ENCODE measurements at regions not wholly inside any gene's neighbourhood (a gene's known extent, or its start where the extent isn't known, plus 50 kb on each side); places are given as distances from the start of the nearest gene placed in this dataset.

DNA sequence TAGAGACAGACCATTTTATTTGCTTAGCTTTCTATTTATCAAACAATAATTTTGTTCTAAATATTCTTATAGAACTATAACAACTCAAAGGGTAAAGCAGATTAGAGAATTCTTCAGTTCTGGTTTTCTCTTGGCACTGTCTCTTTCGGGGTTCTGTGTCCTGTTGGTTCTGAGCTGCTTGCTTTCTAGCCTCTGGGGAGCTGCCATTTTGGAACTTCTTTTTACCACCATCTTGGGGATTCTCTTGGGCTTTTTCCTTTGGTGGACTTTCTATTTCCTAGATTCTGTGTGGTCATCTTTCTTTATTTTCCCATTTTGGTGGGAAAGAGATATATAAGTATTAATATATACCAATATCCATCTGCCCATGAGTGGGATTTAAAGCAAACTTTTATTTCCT, 467.7 kb downstream of the PCNX1 start:
- TF ChIP-seq, protein P1, sequence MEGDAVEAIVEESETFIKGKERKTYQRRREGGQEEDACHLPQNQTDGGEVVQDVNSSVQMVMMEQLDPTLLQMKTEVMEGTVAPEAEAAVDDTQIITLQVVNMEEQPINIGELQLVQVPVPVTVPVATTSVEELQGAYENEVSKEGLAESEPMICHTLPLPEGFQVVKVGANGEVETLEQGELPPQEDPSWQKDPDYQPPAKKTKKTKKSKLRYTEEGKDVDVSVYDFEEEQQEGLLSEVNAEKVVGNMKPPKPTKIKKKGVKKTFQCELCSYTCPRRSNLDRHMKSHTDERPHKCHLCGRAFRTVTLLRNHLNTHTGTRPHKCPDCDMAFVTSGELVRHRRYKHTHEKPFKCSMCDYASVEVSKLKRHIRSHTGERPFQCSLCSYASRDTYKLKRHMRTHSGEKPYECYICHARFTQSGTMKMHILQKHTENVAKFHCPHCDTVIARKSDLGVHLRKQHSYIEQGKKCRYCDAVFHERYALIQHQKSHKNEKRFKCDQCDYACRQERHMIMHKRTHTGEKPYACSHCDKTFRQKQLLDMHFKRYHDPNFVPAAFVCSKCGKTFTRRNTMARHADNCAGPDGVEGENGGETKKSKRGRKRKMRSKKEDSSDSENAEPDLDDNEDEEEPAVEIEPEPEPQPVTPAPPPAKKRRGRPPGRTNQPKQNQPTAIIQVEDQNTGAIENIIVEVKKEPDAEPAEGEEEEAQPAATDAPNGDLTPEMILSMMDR (IDR thresholded peaks at IDR 0.05): no peak
- TF ChIP-seq POLR2A (IDR thresholded peaks at IDR 0.05): no peak
